ENCODE measurements at regions not wholly inside any gene's neighbourhood (a gene's known extent, or its start where the extent isn't known, plus 50 kb on each side); places are given as distances from the start of the nearest gene placed in this dataset.

DNA sequence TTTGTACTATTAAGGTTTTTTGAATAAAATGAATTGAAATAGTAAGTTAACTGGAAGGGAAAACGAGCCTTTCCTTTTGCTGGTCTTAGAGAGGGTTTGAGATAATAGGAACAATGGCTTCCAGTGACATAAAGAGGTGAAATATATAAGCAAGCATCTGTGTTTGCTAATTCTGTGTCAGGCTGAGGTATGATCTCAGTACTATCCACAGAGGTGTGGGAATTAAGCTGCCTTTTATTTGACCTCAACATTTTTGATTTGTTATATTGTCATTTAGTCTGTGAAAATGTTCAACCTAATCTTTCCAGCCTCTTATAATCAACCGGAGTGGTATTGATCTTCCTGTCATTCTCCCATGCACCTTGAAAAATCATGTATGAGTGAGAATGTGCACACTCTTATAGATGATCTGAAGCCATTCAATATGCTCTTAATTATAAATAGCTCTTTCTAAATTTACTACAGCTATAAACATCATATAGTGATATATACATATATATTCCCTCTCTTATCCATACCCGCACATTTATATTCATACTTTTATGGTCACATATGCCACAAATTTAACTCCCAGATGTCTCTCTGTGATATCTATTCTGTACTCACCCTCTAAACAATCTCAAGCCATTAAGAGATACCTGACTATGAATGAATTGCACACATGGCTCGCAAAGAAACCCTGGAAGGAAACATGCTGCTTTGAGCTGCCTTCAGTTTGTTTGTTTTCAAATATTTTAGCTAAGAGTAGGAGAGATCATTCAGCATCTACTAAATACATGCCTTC lies 754.7 kb upstream of the NRSN1 start:
- Histone ChIP-seq H3K27ac (no peak overlapping the region), H3K27me3 (no peaks in the 10 kb centered on the region), H3K4me3 (replicated peaks in 1 of 3) (no peak overlapping the region), H3K36me3 (no peaks in the 10 kb centered on the region), H3K4me1 (no peaks in the 10 kb centered on the region), H3K9me3 (no peaks in the 10 kb centered on the region)
- no peak for DNase-seq
- no peak for TF ChIP-seq POLR2A (IDR thresholded peaks at IDR 0.05)
- TF ChIP-seq, protein P1, sequence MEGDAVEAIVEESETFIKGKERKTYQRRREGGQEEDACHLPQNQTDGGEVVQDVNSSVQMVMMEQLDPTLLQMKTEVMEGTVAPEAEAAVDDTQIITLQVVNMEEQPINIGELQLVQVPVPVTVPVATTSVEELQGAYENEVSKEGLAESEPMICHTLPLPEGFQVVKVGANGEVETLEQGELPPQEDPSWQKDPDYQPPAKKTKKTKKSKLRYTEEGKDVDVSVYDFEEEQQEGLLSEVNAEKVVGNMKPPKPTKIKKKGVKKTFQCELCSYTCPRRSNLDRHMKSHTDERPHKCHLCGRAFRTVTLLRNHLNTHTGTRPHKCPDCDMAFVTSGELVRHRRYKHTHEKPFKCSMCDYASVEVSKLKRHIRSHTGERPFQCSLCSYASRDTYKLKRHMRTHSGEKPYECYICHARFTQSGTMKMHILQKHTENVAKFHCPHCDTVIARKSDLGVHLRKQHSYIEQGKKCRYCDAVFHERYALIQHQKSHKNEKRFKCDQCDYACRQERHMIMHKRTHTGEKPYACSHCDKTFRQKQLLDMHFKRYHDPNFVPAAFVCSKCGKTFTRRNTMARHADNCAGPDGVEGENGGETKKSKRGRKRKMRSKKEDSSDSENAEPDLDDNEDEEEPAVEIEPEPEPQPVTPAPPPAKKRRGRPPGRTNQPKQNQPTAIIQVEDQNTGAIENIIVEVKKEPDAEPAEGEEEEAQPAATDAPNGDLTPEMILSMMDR (IDR thresholded peaks at IDR 0.05): no peak
- WGBS, 2 donors: 70 to 80% methylated on average over 4 of the region's 4 CpGs
- intact Hi-C loops (cut with DNase I): no loop called here

- H3K27ac ChIP-seq: no peak overlapping the region
- H3K4me1 ChIP-seq: peaks cover 0 to 7% of the 10 kb centered on the region in 2 donors
- H3K36me3 ChIP-seq: no peaks in the 10 kb centered on the region
- H3K27me3 ChIP-seq: no peaks in the 10 kb centered on the region
- no peak for TF ChIP-seq POLR2A (IDR thresholded peaks at IDR 0.05)
- TF ChIP-seq, protein P1 (IDR thresholded peaks at IDR 0.05): no peak
- no peak for DNase-seq
- H3K4me3 ChIP-seq (replicated peaks in 1 of 3): no peak overlapping the region
- intact Hi-C loops (cut with DNase I): no loop called here
- H3K9me3 ChIP-seq: no peaks in the 10 kb centered on the region
These were observed 748.2 kb upstream of the NRSN1 start for GRCh38 chr6:23377830-23378229.

- Histone ChIP-seq H3K4me3 (replicated peaks in 1 of 3) (no peak overlapping the region), H3K36me3 (no peaks in the 10 kb centered on the region), H3K27ac (no peak overlapping the region), H3K4me1 (peaks cover 0 to 7% of the 10 kb centered on the region in 2 donors), H3K27me3 (no peaks in the 10 kb centered on the region), H3K9me3 (no peaks in the 10 kb centered on the region)
- TF ChIP-seq, protein P1 (IDR thresholded peaks at IDR 0.05): no peak
- TF ChIP-seq POLR2A (IDR thresholded peaks at IDR 0.05): no peak
- WGBS, 2 donors: 96% methylated on average over 3 of the region's 3 CpGs
- DNase-seq: no peak
- intact Hi-C loops (cut with DNase I): no loop called here
These were observed 745.5 kb upstream of the NRSN1 start for GRCh38 chr6:23380465-23380864.

DNA sequence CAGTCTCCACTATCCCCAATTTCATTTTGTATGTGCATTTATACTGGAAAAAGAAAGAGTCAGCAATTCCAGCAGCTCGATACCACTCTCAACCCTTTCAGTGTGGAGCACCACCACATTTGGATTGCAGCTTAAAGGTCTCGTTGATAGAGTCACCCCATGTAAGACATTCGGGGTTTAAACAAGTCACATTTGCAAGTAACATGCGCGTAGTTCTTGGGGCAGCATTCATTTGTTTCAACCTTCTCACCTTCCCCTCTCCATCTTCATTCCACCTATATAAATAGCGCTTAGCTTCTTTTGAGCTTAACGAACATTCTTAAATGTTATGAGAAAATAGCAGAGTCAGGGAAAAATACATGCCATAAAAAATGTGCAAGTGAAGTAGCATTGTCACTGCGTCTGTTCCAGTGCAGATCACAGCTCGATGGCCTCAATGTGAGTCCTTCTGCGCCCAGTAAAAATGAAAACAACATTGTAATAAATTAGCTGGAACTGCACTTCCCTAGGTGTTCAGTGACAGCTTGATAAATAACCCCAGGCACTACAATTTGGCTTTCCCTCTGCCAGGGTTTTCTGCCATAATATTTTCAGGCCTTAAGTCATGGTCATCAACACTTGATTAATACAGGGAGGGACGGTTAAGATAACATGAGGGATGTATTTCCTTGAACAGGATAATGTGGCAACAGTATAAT lies 737.8 kb upstream of the NRSN1 start:
- no peak for DNase-seq
- intact Hi-C loops (cut with DNase I): no loop called here
- no peak overlapping the region for H3K4me3 ChIP-seq (replicated peaks in 1 of 3)
- no peaks in the 10 kb centered on the region for H3K36me3 ChIP-seq
- H3K4me1 ChIP-seq: no peaks in the 10 kb centered on the region
- 88 to 91% methylated on average over 11 of the region's 11 CpGs for WGBS, 2 donors
- no peaks in the 10 kb centered on the region for H3K27me3 ChIP-seq
- H3K9me3 ChIP-seq: no peaks in the 10 kb centered on the region
- TF ChIP-seq, protein P1 (IDR thresholded peaks at IDR 0.05): no peak
- no peak for TF ChIP-seq POLR2A (IDR thresholded peaks at IDR 0.05)
- H3K27ac ChIP-seq: no peak overlapping the region

DNA sequence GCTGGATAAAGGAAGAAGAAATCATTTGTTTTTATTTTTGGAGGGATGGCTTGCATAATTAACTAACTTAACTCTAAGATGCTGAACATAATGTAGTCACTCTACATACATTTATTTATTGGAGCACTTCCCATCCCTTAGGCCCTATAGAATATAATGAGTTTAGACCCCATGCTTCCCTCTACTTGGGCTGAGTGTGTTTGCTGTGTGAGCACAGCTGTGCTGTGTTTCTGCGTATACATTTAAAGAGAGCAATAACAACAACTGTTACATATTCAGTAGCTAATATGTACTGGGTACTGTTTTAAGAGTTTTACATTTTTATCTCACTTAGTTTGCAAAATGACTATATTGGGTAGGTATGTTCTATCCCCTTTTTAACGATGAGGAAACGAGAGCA lies 736.6 kb upstream of the NRSN1 start:
- Histone ChIP-seq H3K9me3 (no peaks in the 10 kb centered on the region), H3K4me3 (replicated peaks in 1 of 3) (no peak overlapping the region), H3K4me1 (no peaks in the 10 kb centered on the region), H3K36me3 (no peaks in the 10 kb centered on the region), H3K27me3 (no peaks in the 10 kb centered on the region), H3K27ac (no peak overlapping the region)
- no peak for DNase-seq
- intact Hi-C loops (cut with DNase I): no loop called here
- TF ChIP-seq POLR2A (IDR thresholded peaks at IDR 0.05): no peak
- TF ChIP-seq, protein P1 (IDR thresholded peaks at IDR 0.05): no peak
- WGBS, 2 donors: 87 to 94% methylated on average over 3 of the region's 3 CpGs

All from thyroid gland (tissue), 4 donors.